ENCODE measurements at regions not wholly inside any gene's neighbourhood (a gene's known extent, or its start where the extent isn't known, plus 50 kb on each side); places are given as distances from the start of the nearest gene placed in this dataset.
"Not testable (repeated sequence)": the region's sequence is repeated elsewhere in the genome, so short reads cannot be mapped to it uniquely, and the experiment has no call there.

GRCh38 chr1:817071-817599, 106.6 kb upstream of the SAMD11 start:
- DNase-seq (ENCODE audit: low read depth), result not testable (repeated sequence)

- not testable (repeated sequence) for DNase-seq (ENCODE audit: low read depth)
These were observed 105.8 kb upstream of the SAMD11 start for GRCh38 chr1:817658-818617.

- no peak for DNase-seq (ENCODE audit: low read depth)
These were observed 105.0 kb upstream of the SAMD11 start for GRCh38 chr1:818618-819291.

GRCh38 chr1:820962-821361, 102.8 kb upstream of the SAMD11 start:
- DNase-seq (ENCODE audit: low read depth), result no peak

GRCh38 chr1:826808-827207, 96.9 kb upstream of the SAMD11 start:
- not testable (repeated sequence) for DNase-seq (ENCODE audit: low read depth)

- DNase-seq (ENCODE audit: low read depth), result peak; percentile 94
These were observed 96.3 kb upstream of the SAMD11 start for GRCh38 chr1:827211-828063.

GRCh38 chr1:829324-829723, 94.4 kb upstream of the SAMD11 start:
- not testable (repeated sequence) for DNase-seq (ENCODE audit: low read depth)

- not testable (repeated sequence) for DNase-seq (ENCODE audit: low read depth)
These were observed 93.8 kb upstream of the SAMD11 start for GRCh38 chr1:829932-830331.

- DNase-seq (ENCODE audit: low read depth), result not testable (repeated sequence)
These were observed 93.0 kb upstream of the SAMD11 start for GRCh38 chr1:830750-831149.

- no peak for DNase-seq (ENCODE audit: low read depth)
These were observed 92.2 kb upstream of the SAMD11 start for GRCh38 chr1:831522-831921.

- DNase-seq (ENCODE audit: low read depth), result no peak
These were observed 91.6 kb upstream of the SAMD11 start for GRCh38 chr1:832136-832535.

GRCh38 chr1:833226-833625, 90.5 kb upstream of the SAMD11 start:
- DNase-seq (ENCODE audit: low read depth), result not testable (repeated sequence)

GRCh38 chr1:835509-835908, 88.2 kb upstream of the SAMD11 start:
- DNase-seq (ENCODE audit: low read depth), result not testable (repeated sequence)

GRCh38 chr1:837601-838000, 86.1 kb upstream of the SAMD11 start:
- not testable (repeated sequence) for DNase-seq (ENCODE audit: low read depth)

- not testable (repeated sequence) for DNase-seq (ENCODE audit: low read depth)
These were observed 85.4 kb upstream of the SAMD11 start for GRCh38 chr1:838291-838690.

GRCh38 chr1:840592-840991, 83.1 kb upstream of the SAMD11 start:
- not testable (repeated sequence) for DNase-seq (ENCODE audit: low read depth)

- DNase-seq (ENCODE audit: low read depth), result not testable (repeated sequence)
These were observed 81.9 kb upstream of the SAMD11 start for GRCh38 chr1:841671-842425.

GRCh38 chr1:842799-843198, 80.9 kb upstream of the SAMD11 start:
- DNase-seq (ENCODE audit: low read depth), result not testable (repeated sequence)

- DNase-seq (ENCODE audit: low read depth), result not testable (repeated sequence)
These were observed 79.8 kb upstream of the SAMD11 start for GRCh38 chr1:843946-844345.

- no peak for DNase-seq (ENCODE audit: low read depth)
These were observed 79.2 kb upstream of the SAMD11 start for GRCh38 chr1:844472-845026.

GRCh38 chr1:845641-846040, 78.1 kb upstream of the SAMD11 start:
- not testable (repeated sequence) for DNase-seq (ENCODE audit: low read depth)

Measured in stimulated activated CD8-positive, alpha-beta memory T cell treated with anti-CD3 and anti-CD28 coated beads, Interleukin-4, amount 100 ng/mL, for 24 hours (primary cell).